Choroid plexus epithelial cell (primary cell): ENCODE measurements at regions not wholly inside any gene's neighbourhood (a gene's known extent, or its start where the extent isn't known, plus 50 kb on each side); places are given as distances from the start of the nearest gene placed in this dataset.

Experiments used
- DNase-seq: peaks from one replicate; pipeline ENCODE4 v3.0.0-alpha.2; 2010; ENCODE audit warnings: low read depth
- H3K4me3 ChIP-seq: 2 replicates; pipeline ENCODE4 v1.5.1; 2011; ENCODE audit warnings: low read depth, mild to moderate bottlenecking, control low read depth, low read length, moderate library complexity
- CTCF ChIP-seq: conservative IDR thresholded peaks from 2 replicates; pipeline ENCODE4 v1.5.1; 2011; ENCODE audit warnings: low read depth, mild to moderate bottlenecking, control low read depth, inconsistent platforms, low read length, moderate library complexity

DNA sequence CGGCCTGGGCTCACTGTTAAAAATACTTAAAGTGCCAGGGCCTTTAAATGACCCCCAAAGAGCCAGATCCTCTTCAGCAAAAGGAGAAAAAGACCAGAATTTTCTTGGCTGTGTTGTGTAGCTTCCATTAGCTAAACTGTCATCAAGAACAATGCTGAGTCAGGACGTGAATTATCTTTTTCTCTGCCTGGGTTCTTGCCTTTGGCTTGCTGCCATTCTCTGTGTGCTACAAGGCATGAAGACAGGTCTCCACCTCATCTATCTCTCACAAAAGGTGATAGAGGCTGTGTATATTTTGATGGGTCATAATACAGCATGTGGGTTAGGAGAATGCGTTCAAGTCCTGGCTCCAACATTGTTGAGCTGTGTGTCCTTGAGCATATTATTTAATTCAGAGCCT is 52.4 kb upstream of the SELENOK start:
- no peak overlapping the region for H3K4me3 ChIP-seq
- no peak for DNase-seq
- TF ChIP-seq CTCF, result no peak

- no peak for DNase-seq
- H3K4me3 ChIP-seq, result no peak overlapping the region
- no peak for TF ChIP-seq CTCF
These were observed 50.3 kb upstream of the SELENOK start for GRCh38 chr3:53941950-53942349.
